Endothelial cell of umbilical vein (primary cell): ENCODE measurements at regions not wholly inside any gene's neighbourhood (a gene's known extent, or its start where the extent isn't known, plus 50 kb on each side); places are given as distances from the start of the nearest gene placed in this dataset.

Experiments used
- BruUV-seq: library from RNA; stranded (reverse); fragments of 400-500 nt; replicated peaks from 2 replicates; lab custom pipeline; 2021; lab: Mats Ljungman, UMichigan
- CTCF ChIA-PET: fragments of 300-600, 350-600 bp; sonication (Branson Sonifier 250); formaldehyde crosslinking; loops from one replicate; lab custom pipeline; 2021; ENCODE audit warnings: antibody characterized with exemption, inconsistent platforms; lab: Charles Lee
- POLR2A ChIA-PET: fragments of 300-600, 350-600 bp; sonication (Branson Sonifier 250); formaldehyde crosslinking; loops from one replicate; lab custom pipeline; 2021; ENCODE audit warnings: antibody characterized with exemption, inconsistent platforms; lab: Charles Lee
- DNase-seq: peaks from one replicate; pipeline ENCODE4 v3.0.0-alpha.2; 2011; ENCODE audit warnings: low read depth, low spot score
- FAIRE-seq: peaks from 2 replicates; lab custom pipeline; 2011; peaks lifted over from hg19 to GRCh38; lab: Jason Lieb, UNC
- H2AFZ ChIP-seq: 2 replicates; pipeline ENCODE4 v1.6.0; 2012; ENCODE audit warnings: low read depth, low read length, control low read depth, inconsistent platforms
- H3K27ac ChIP-seq: 2 replicates; pipeline ENCODE4 v1.5.1; 2011; ENCODE audit warnings: low read depth, mild to moderate bottlenecking, control low read depth, low read length, moderate library complexity; ENCODE audit not compliant: insufficient read depth
- H3K27me3 ChIP-seq, 2 experiments: 2 replicates each; pipeline versions ENCODE4 v1.6.0 to v1.6.1; 2011; ENCODE audit warnings: low read length in 2 of 2, mixed read lengths in 1 of 2; ENCODE audit not compliant: control insufficient read depth in 2 of 2, insufficient read depth in 2 of 2
- H3K36me3 ChIP-seq, 2 experiments: 2 replicates in 1 of 2; 3 replicates in 1 of 2; pipeline ENCODE4 v1.5.1; 2011; ENCODE audit warnings: low read length in 2 of 2, mild to moderate bottlenecking in 1 of 2, moderate library complexity in 1 of 2; ENCODE audit not compliant: control insufficient read depth in 2 of 2, insufficient read depth in 2 of 2; ENCODE audit errors: extremely low read depth in 1 of 2
- H3K4me1 ChIP-seq: 3 replicates; pipeline ENCODE4 v1.5.1; 2011; ENCODE audit warnings: mild to moderate bottlenecking, low read length; ENCODE audit not compliant: control insufficient read depth, insufficient read depth; ENCODE audit errors: extremely low read depth
- H3K4me2 ChIP-seq: 2 replicates; pipeline ENCODE4 v1.6.1; 2011; ENCODE audit warnings: low read length, control low read depth, mixed read lengths; ENCODE audit not compliant: insufficient read depth
- H3K4me3 ChIP-seq, 3 experiments: fragments of 200-600 bp in 1 of 3; sonication (generic), shearing (Covaris generic) in 1 of 3; replicated peaks in 1 of 3; 2 replicates each; pipeline ENCODE4 v1.5.1; 2011 to 2016; ENCODE audit warnings: control low read depth in 3 of 3, low read length in 3 of 3, mild to moderate bottlenecking in 2 of 3, inconsistent platforms in 1 of 3, low read depth in 1 of 3, moderate library complexity in 1 of 3; ENCODE audit not compliant: insufficient read depth in 1 of 3
- H3K79me2 ChIP-seq: 2 replicates; pipeline ENCODE4 v1.6.0; 2012; ENCODE audit warnings: low read length, inconsistent platforms; ENCODE audit not compliant: control insufficient read depth, insufficient read depth
- H3K9ac ChIP-seq: replicated peaks from 2 replicates; pipeline ENCODE3; 2011; ENCODE audit warnings: low read length, control low read depth; ENCODE audit not compliant: insufficient read depth; ENCODE audit errors: extremely low read depth
- H3K9me1 ChIP-seq: replicated peaks from 3 replicates; pipeline ENCODE4 v1.6.0; 2011; ENCODE audit warnings: mild to moderate bottlenecking, low read length; ENCODE audit not compliant: control insufficient read depth, insufficient read depth; ENCODE audit errors: extremely low read depth
- H3K9me3 ChIP-seq: replicated peaks from 2 replicates; pipeline ENCODE4 v1.5.1; 2012; ENCODE audit warnings: low read length, inconsistent platforms; ENCODE audit not compliant: control insufficient read depth, insufficient read depth
- H4K20me1 ChIP-seq: replicated peaks from 2 replicates; pipeline ENCODE3; 2011; ENCODE audit warnings: mild to moderate bottlenecking, low read length; ENCODE audit not compliant: control insufficient read depth, insufficient read depth; ENCODE audit errors: extremely low read depth
- CTCF ChIP-seq, 2 donors: IDR thresholded peaks; 1 replicate in 1 of 2; 2 replicates in 1 of 2; pipeline ENCODE4 v1.5.1; 2011; ENCODE audit warnings: low read length in 2 of 2, mild to moderate bottlenecking in 2 of 2, moderate library complexity in 2 of 2, control low read depth in 1 of 2, inconsistent platforms in 1 of 2, low read depth in 1 of 2; ENCODE audit not compliant: insufficient read depth in 1 of 2; ENCODE audit errors: extremely low read depth in 1 of 2
- EZH2 ChIP-seq: IDR thresholded peaks from 2 replicates; pipeline ENCODE4 v1.6.1; 2012; ENCODE audit warnings: borderline replicate concordance, low read depth, mild to moderate bottlenecking, moderate library complexity, low read length, inconsistent platforms; ENCODE audit not compliant: severe bottlenecking
- FOS ChIP-seq: IDR thresholded peaks from 2 replicates; pipeline ENCODE4 v1.6.1; 2011; ENCODE audit warnings: mild to moderate bottlenecking, low read length, moderate library complexity, borderline replicate concordance; ENCODE audit not compliant: insufficient read depth
- GATA2 ChIP-seq: IDR thresholded peaks from 2 replicates; pipeline ENCODE4 v1.7.0; 2011; ENCODE audit warnings: low read depth, mild to moderate bottlenecking, moderate library complexity, mixed read lengths, low read length; ENCODE audit not compliant: insufficient read length, insufficient read depth
- JUN ChIP-seq: IDR thresholded peaks from 2 replicates; pipeline ENCODE4 v1.6.1; 2011; ENCODE audit warnings: borderline replicate concordance, low read depth; ENCODE audit not compliant: insufficient read length, insufficient read depth
- MAX ChIP-seq: IDR thresholded peaks from 2 replicates; pipeline ENCODE4 v1.6.1; 2011; ENCODE audit not compliant: insufficient read depth, insufficient read length
- MYC ChIP-seq: IDR thresholded peaks from one replicate; pipeline ENCODE4 v1.6.1; 2011; ENCODE audit warnings: mild to moderate bottlenecking, low read depth, low read length
- POLR2A ChIP-seq: IDR thresholded peaks from 2 replicates; pipeline ENCODE4 v1.6.1; 2012; ENCODE audit warnings: low read depth, mild to moderate bottlenecking, control low read depth, low read length
- POLR2AphosphoS5 ChIP-seq: IDR thresholded peaks from 2 replicates; pipeline ENCODE4 v1.6.1; 2012; ENCODE audit warnings: low read depth, mild to moderate bottlenecking, control low read depth, low read length, moderate library complexity; ENCODE audit not compliant: insufficient read depth
- dilution Hi-C: fragments of 300-500 bp; cut with MboI; formaldehyde crosslinking; loops from one replicate; pipeline ENCODE4 v1.15.0; 2019; ENCODE audit warnings: low sequenced_read_pairs; ENCODE audit not compliant: extremely low pct_ligation_motif_present
- intact Hi-C: fragments of 100-400 bp; cut with micrococcal nuclease; formaldehyde crosslinking; loops from one replicate; pipeline ENCODE4 v1.10.0; 2022

GRCh38 chr17:5830921-5831320 lies 239.3 kb upstream of the WSCD1 start:
- dilution Hi-C loops: no loop called here
- Histone ChIP-seq H3K4me3 (no peak overlapping the region), H3K79me2 (no peaks in the 10 kb centered on the region), H3K27ac (no peak overlapping the region), H2AFZ (no peak overlapping the region), H3K9me1 (no peaks in the 10 kb centered on the region), H4K20me1 (no peaks in the 10 kb centered on the region), H3K9ac (no peak overlapping the region), H3K4me1 (peaks cover 59% of the 10 kb centered on the region), H3K4me2 (no peak overlapping the region), H3K36me3 (no peaks in the 10 kb centered on the region), H3K27me3 (no peaks in the 10 kb centered on the region), H3K9me3 (no peaks in the 10 kb centered on the region)
- BruUV-seq: no TSS peak
- POLR2A ChIA-PET: no interaction called here
- CTCF ChIA-PET: interaction anchor here (1.4 kb wide), 1 partner anchor 9 kb away, joined by 3 read pairs; no protein-coding TSS in a partner anchor
- DNase-seq (no peak), FAIRE-seq (no peak)
- TF ChIP-seq POLR2A (no peak), JUN (no peak), MAX (no peak), POLR2AphosphoS5 (no peak), EZH2 (no peak), GATA2 (no peak), FOS (no peak), MYC (no peak), CTCF (IDR thresholded peaks at IDR 0.05; ENCODE audit: extremely low read depth in 1 of 2, insufficient read depth in 1 of 2, low read depth in 1 of 2, low read length in 2 of 2) (no peak)
- intact Hi-C loops: loop anchor here (5.0 to 10.0 kb wide), 3 partner anchors 271 to 814 kb away; partner anchors contain the start of genes KIAA0753 and TXNDC17
